HepG2 (cell line): ENCODE measurements at regions not wholly inside any gene's neighbourhood (a gene's known extent, or its start where the extent isn't known, plus 50 kb on each side); places are given as distances from the start of the nearest gene placed in this dataset.

Experiments
- ATAC-seq: fragments of 200-7000 bp; cut with Tn5 transposase; 3 replicates; pipeline ENCODE4 v1.9.1; 2020; ENCODE audit warnings: mild to moderate bottlenecking, moderate library complexity
- BruUV-seq: library from RNA; stranded (reverse); fragments of 400-500 nt; replicated peaks from 2 replicates; lab custom pipeline; 2021; lab: Mats Ljungman, UMichigan
- CTCF ChIA-PET: fragments of 300-600 bp; formaldehyde crosslinking; extraction: SDS; loops from one replicate; lab custom pipeline; 2021; ENCODE audit warnings: low total read pairs, inconsistent platforms, low intra/inter-chr PET ratio; lab: Yijun Ruan, JAX
- POLR2A ChIA-PET: fragments of 350-600 bp; sonication (Branson Sonifier 250); formaldehyde crosslinking; loops from one replicate; lab custom pipeline; 2020; ENCODE audit warnings: antibody characterized with exemption, inconsistent platforms; lab: Yijun Ruan, JAX
- DNase-seq: peaks from one replicate; pipeline ENCODE4 v3.0.0-alpha.2; 2015; ENCODE audit warnings: low spot score
- FAIRE-seq: peaks from 3 replicates; lab custom pipeline; 2011; peaks lifted over from hg19 to GRCh38; lab: Jason Lieb, UNC
- H2AFZ ChIP-seq: one replicate; pipeline ENCODE4 v1.6.1; 2011; ENCODE audit warnings: low read length, inconsistent platforms
- H3K27ac ChIP-seq: fragments of 300-600 bp; 3 replicates; pipeline ENCODE4 v1.8.0; 2011; ENCODE audit warnings: mixed run types, mild to moderate bottlenecking, mixed read lengths, low read length, inconsistent platforms; ENCODE audit not compliant: insufficient read depth; ENCODE audit errors: extremely low read length
- H3K27me3 ChIP-seq, 2 experiments: fragments of 200-600 bp in 1 of 2; 2 replicates in 1 of 2; 3 replicates in 1 of 2; pipeline versions ENCODE4 v1.6.0 to v1.8.0; 2011; ENCODE audit warnings: low read length in 2 of 2, mild to moderate bottlenecking in 2 of 2, moderate library complexity in 2 of 2, inconsistent platforms in 1 of 2; ENCODE audit not compliant: insufficient read depth in 2 of 2, control insufficient read depth in 1 of 2
- H3K36me3 ChIP-seq, 2 experiments: fragments of 200-600 bp in 1 of 2; replicated peaks in 1 of 2; 2 replicates in 1 of 2; 3 replicates in 1 of 2; pipeline versions ENCODE4 v1.5.1 to v1.8.0; 2011; ENCODE audit warnings: low read length in 2 of 2, inconsistent platforms in 1 of 2; ENCODE audit not compliant: insufficient read depth in 2 of 2, control insufficient read depth in 1 of 2
- H3K4me1 ChIP-seq: 2 replicates; pipeline ENCODE4 v1.5.1; 2012; ENCODE audit warnings: low read length, inconsistent platforms; ENCODE audit not compliant: insufficient read depth
- H3K4me2 ChIP-seq: 2 replicates; pipeline ENCODE4 v1.6.0; 2011; ENCODE audit warnings: low read depth, low read length, inconsistent platforms
- H3K4me3 ChIP-seq, 3 experiments: fragments of 200-600 bp in 1 of 3; sonication (generic), shearing (Covaris generic) in 1 of 3; replicated peaks in 1 of 3; 2 replicates each; pipeline ENCODE4 v1.5.1; 2011 to 2016; ENCODE audit warnings: low read length in 3 of 3, inconsistent platforms in 2 of 3, low read depth in 2 of 3, mild to moderate bottlenecking in 2 of 3, control low read depth in 1 of 3, mixed read lengths in 1 of 3; ENCODE audit not compliant: insufficient read depth in 1 of 3
- H3K79me2 ChIP-seq: one replicate; pipeline ENCODE4 v1.6.1; 2011; ENCODE audit warnings: low read length, inconsistent platforms; ENCODE audit not compliant: insufficient read depth
- H3K9ac ChIP-seq: 2 replicates; pipeline ENCODE4 v1.6.0; 2011; ENCODE audit warnings: mild to moderate bottlenecking, low read depth, low read length, inconsistent platforms; ENCODE audit not compliant: insufficient read depth
- H3K9me3 ChIP-seq: 2 replicates; pipeline ENCODE4 v1.5.1; 2012; ENCODE audit warnings: mild to moderate bottlenecking, low read length
- H4K20me1 ChIP-seq: 2 replicates; pipeline ENCODE4 v1.6.0; 2011; ENCODE audit warnings: inconsistent platforms, mild to moderate bottlenecking, low read length, moderate library complexity; ENCODE audit not compliant: insufficient read depth
- BCL6 ChIP-seq: IDR thresholded peaks from 2 replicates; pipeline ENCODE4 v1.6.1; 2016; ENCODE audit warnings: missing genetic modification reagents, missing compliant biosample characterization
- CHD4 ChIP-seq: fragments of 200-600 bp; sonication (generic); IDR thresholded peaks from 2 replicates; pipeline ENCODE4 v1.7.0; 2017; ENCODE audit warnings: mild to moderate bottlenecking, low read length, borderline replicate concordance
- DMAP1 ChIP-seq: IDR thresholded peaks from 2 replicates; pipeline ENCODE4 v1.6.1; 2016
- ELF1 ChIP-seq: sonication (generic); formaldehyde crosslinking; IDR thresholded peaks from 2 replicates; pipeline ENCODE4 v1.4.0; 2020; ENCODE audit warnings: missing genetic modification reagents
- ETV6 ChIP-seq: sonication (generic); formaldehyde crosslinking; conservative IDR thresholded peaks from 2 replicates; pipeline ENCODE4 v1.4.0; 2020; ENCODE audit warnings: missing genetic modification reagents
- FLYWCH1 ChIP-seq: sonication (generic); formaldehyde crosslinking; IDR thresholded peaks from 2 replicates; pipeline ENCODE4 v1.8.1; 2023; ENCODE audit warnings: mild to moderate bottlenecking, missing genetic modification reagents
- FOXK2 ChIP-seq: fragments of 450-650 bp; IDR thresholded peaks from 2 replicates; pipeline ENCODE4 v1.6.1; 2016
- JUND ChIP-seq: sonication (generic); formaldehyde crosslinking; IDR thresholded peaks from 2 replicates; pipeline ENCODE4 v1.8.0; 2022; ENCODE audit warnings: mild to moderate bottlenecking, missing genetic modification reagents
- KDM5A ChIP-seq: fragments of 200-600 bp; sonication (generic); IDR thresholded peaks from 2 replicates; pipeline ENCODE4 v1.7.0; 2018; ENCODE audit warnings: antibody characterized with exemption, mild to moderate bottlenecking, low read length, borderline replicate concordance
- POGK ChIP-seq: sonication (generic); formaldehyde crosslinking; conservative IDR thresholded peaks from 2 replicates; pipeline ENCODE4 v1.8.0; 2022; ENCODE audit warnings: mild to moderate bottlenecking, moderate library complexity, missing genetic modification reagents
- POGZ ChIP-seq: sonication (generic); formaldehyde crosslinking; IDR thresholded peaks from 2 replicates; pipeline ENCODE4 v1.4.0; 2020; ENCODE audit warnings: mild to moderate bottlenecking, missing genetic modification reagents
- RCOR2 ChIP-seq: IDR thresholded peaks from 2 replicates; pipeline ENCODE4 v1.6.1; 2016; ENCODE audit warnings: missing biosample characterization, missing genetic modification reagents
- REXO4 ChIP-seq: sonication (generic); formaldehyde crosslinking; IDR thresholded peaks from 2 replicates; pipeline ENCODE4 v1.8.0; 2022; ENCODE audit warnings: missing genetic modification reagents, mild to moderate bottlenecking, borderline replicate concordance
- SIN3A ChIP-seq: IDR thresholded peaks from 2 replicates; pipeline ENCODE4 v1.6.1; 2011; ENCODE audit warnings: low read depth, mild to moderate bottlenecking, control low read depth, low read length, borderline replicate concordance
- ZBTB10 ChIP-seq: sonication (generic); formaldehyde crosslinking; IDR thresholded peaks from 2 replicates; pipeline ENCODE4 v1.4.0; 2020; ENCODE audit warnings: missing genetic modification reagents, borderline replicate concordance
- ZNF20 ChIP-seq: sonication (generic); formaldehyde crosslinking; IDR thresholded peaks from 2 replicates; pipeline ENCODE4 v1.4.0; 2020; ENCODE audit warnings: mild to moderate bottlenecking, moderate library complexity, missing genetic modification reagents
- ZNF350 ChIP-seq: sonication (generic); formaldehyde crosslinking; IDR thresholded peaks from 2 replicates; pipeline ENCODE4 v1.4.0; 2020; ENCODE audit warnings: mild to moderate bottlenecking, low read depth, missing genetic modification reagents, borderline replicate concordance
- ZNF660 ChIP-seq: sonication (generic); formaldehyde crosslinking; IDR thresholded peaks from 2 replicates; pipeline ENCODE4 v1.5.1; 2020; ENCODE audit warnings: mild to moderate bottlenecking, low read depth, missing genetic modification reagents, borderline replicate concordance
- ZNF710 ChIP-seq: sonication (generic); formaldehyde crosslinking; IDR thresholded peaks from 2 replicates; pipeline ENCODE4 v1.5.0; 2020; ENCODE audit warnings: mild to moderate bottlenecking, missing genetic modification reagents, borderline replicate concordance
- ZNF720 ChIP-seq: sonication (generic); formaldehyde crosslinking; IDR thresholded peaks from 2 replicates; pipeline ENCODE4 v1.4.0; 2020; ENCODE audit warnings: missing genetic modification reagents
- ZNF792 ChIP-seq: IDR thresholded peaks from 2 replicates; pipeline ENCODE4 v1.6.1; 2016
- ZSCAN21 ChIP-seq: sonication (generic); formaldehyde crosslinking; IDR thresholded peaks from 2 replicates; pipeline ENCODE4 v1.8.0; 2022; ENCODE audit warnings: mild to moderate bottlenecking, missing genetic modification reagents, moderate library complexity, borderline replicate concordance
- WGBS: methylation state at CpG from one replicate; pipeline ENCODE4 v1.1.6; 2017; ENCODE audit warnings: low lambda C conversion rate; 5-methylcytosine and 5-hydroxymethylcytosine counted together
- in situ Hi-C: cut with HindIII; loops from 2 replicates; pipeline ENCODE4 v1.10.0; 2017; ENCODE audit warnings: low pct_unique_long_range_greater_than_20kb; ENCODE audit not compliant: extremely low pct_ligation_motif_present
- intact Hi-C: fragments of 100-400 bp; cut with micrococcal nuclease; formaldehyde crosslinking; loops from one replicate; pipeline ENCODE4 v1.10.0; 2022; ENCODE audit not compliant: unreplicated experiment

GRCh38 chr10:10517866-10518265 is 499.8 kb upstream of the CELF2 start (continued):
- TF ChIP-seq ZNF660 (no peak), ZNF792 (CRISPR knock-in tag) (no peak), DMAP1 (no peak), RCOR2 (CRISPR knock-in tag) (no peak), BCL6 (no peak), POGK (no peak), ZNF720 (CRISPR knock-in tag) (no peak), JUND (CRISPR knock-in tag) (no peak), ELF1 (CRISPR knock-in tag) (no peak), FOXK2 (no peak), REXO4 (no peak)

GRCh38 chr10:10519674-10520073 is 498.0 kb upstream of the CELF2 start:
- in situ Hi-C loops: no loop called here
- DNase-seq: no peak
- Histone ChIP-seq H3K79me2 (no peaks in the 10 kb centered on the region), H3K36me3 (no peaks in the 10 kb centered on the region), H4K20me1 (no peaks in the 10 kb centered on the region), H3K9me3 (peaks cover 65% of the 10 kb centered on the region), H3K9ac (no peak overlapping the region), H3K27ac (no peak overlapping the region), H3K4me2 (no peak overlapping the region), H2AFZ (no peak overlapping the region), H3K4me1 (no peaks in the 10 kb centered on the region), H3K4me3 (no peak overlapping the region), H3K27me3 (no peaks in the 10 kb centered on the region)
- no peak for FAIRE-seq
- intact Hi-C loops: no loop called here
- WGBS: 19% methylated on average over 3 of the region's 3 CpGs
- no peak for ATAC-seq
- POLR2A ChIA-PET: no interaction called here
- BruUV-seq: no TSS peak
- CTCF ChIA-PET: no interaction called here
- TF ChIP-seq ZNF20 (no peak), FLYWCH1 (CRISPR knock-in tag) (no peak), ZNF350 (CRISPR knock-in tag) (no peak), ZSCAN21 (CRISPR knock-in tag) (no peak), KDM5A (no peak), POGZ (CRISPR knock-in tag) (no peak), CHD4 (no peak), ZBTB10 (CRISPR knock-in tag) (no peak), ZNF710 (CRISPR knock-in tag) (no peak), SIN3A (no peak), ETV6 (CRISPR knock-in tag) (no peak)
